HCT116 (cell line): ENCODE measurements at regions not wholly inside any gene's neighbourhood (a gene's known extent, or its start where the extent isn't known, plus 50 kb on each side); places are given as distances from the start of the nearest gene placed in this dataset.

ENCODE experiments used
- ATAC-seq: fragments of 200-7000 bp; cut with Tn5 transposase; 2 replicates; pipeline ENCODE4 v1.9.1; 2020; ENCODE audit warnings: mild to moderate bottlenecking, moderate library complexity
- BruUV-seq: library from RNA; stranded (reverse); fragments of 400-500 nt; replicated peaks from 2 replicates; lab custom pipeline; 2021; lab: Mats Ljungman, UMichigan
- CTCF ChIA-PET: fragments of 300-600 bp; sonication (Branson Sonifier 250); formaldehyde crosslinking; loops from one replicate; lab custom pipeline; 2021; ENCODE audit warnings: antibody characterized with exemption; lab: Charles Lee
- POLR2A ChIA-PET: fragments of 300-600, 350-600 bp; sonication (Branson Sonifier 250); formaldehyde crosslinking; loops from one replicate; lab custom pipeline; 2021; ENCODE audit warnings: antibody characterized with exemption; lab: Charles Lee
- RAD21 ChIA-PET, 2 experiments: fragments of 300-600 bp; sonication (Branson Sonifier 250); formaldehyde crosslinking; loops; one replicate each; lab custom pipeline; 2023; ENCODE audit warnings: low total read pairs in 2 of 2; ENCODE audit not compliant: uncharacterized antibody in 2 of 2, unreplicated experiment in 2 of 2, low non-redundant PET in 1 of 2; lab: Charles Lee
- DNase-seq: peaks from one replicate; pipeline ENCODE4 v3.0.0-alpha.2; 2010; ENCODE audit warnings: low read depth, low spot score
- H2AFZ ChIP-seq: fragments of 200-600 bp; shearing (Covaris generic), sonication (generic); 2 replicates; pipeline ENCODE4 v1.6.1; 2017; ENCODE audit warnings: low read depth, mixed run types, mixed read lengths, antibody characterized with exemption, low read length; ENCODE audit not compliant: poor library complexity, severe bottlenecking
- H3K27ac ChIP-seq: 2 replicates; pipeline ENCODE4 v1.5.1; 2012; ENCODE audit warnings: low read depth, low read length
- H3K27me3 ChIP-seq: fragments of 200-600 bp; sonication (generic); 2 replicates; pipeline ENCODE4 v1.6.1; 2016; ENCODE audit warnings: mixed run types, low read length, mixed read lengths; ENCODE audit not compliant: insufficient read depth
- H3K36me3 ChIP-seq, 2 experiments: fragments of 200-500 bp in 1 of 2; fragments of 200-600 bp in 1 of 2; sonication (Bioruptor generic) in 1 of 2; sonication (generic) in 1 of 2; 2 replicates each; pipeline versions ENCODE4 v1.5.1 to v1.6.1; 2014 to 2016; ENCODE audit warnings: low read length in 2 of 2, inconsistent platforms in 1 of 2, mixed read lengths in 1 of 2, mixed run types in 1 of 2; ENCODE audit not compliant: insufficient read depth in 2 of 2, control insufficient read depth in 1 of 2
- H3K4me1 ChIP-seq, 2 experiments: fragments of 200-600 bp in 1 of 2; sonication (generic) in 1 of 2; 2 replicates each; pipeline versions ENCODE4 v1.5.1 to v1.6.1; 2012 to 2017; ENCODE audit warnings: low read length in 2 of 2, inconsistent platforms in 1 of 2, mild to moderate bottlenecking in 1 of 2, mixed read lengths in 1 of 2, mixed run types in 1 of 2, moderate library complexity in 1 of 2; ENCODE audit not compliant: insufficient read depth in 2 of 2, control insufficient read depth in 1 of 2
- H3K4me2 ChIP-seq: fragments of 200-600 bp; sonication (generic); 2 replicates; pipeline ENCODE4 v1.6.1; 2017; ENCODE audit warnings: mixed run types, low read length, mixed read lengths
- H3K4me3 ChIP-seq, 2 experiments: fragments of 200-600 bp in 1 of 2; sonication (generic) in 1 of 2; replicated peaks in 1 of 2; 2 replicates each; pipeline ENCODE4 v1.5.1; 2011 to 2016; ENCODE audit warnings: low read length in 2 of 2, control low read depth in 1 of 2, low read depth in 1 of 2, mild to moderate bottlenecking in 1 of 2, mixed read lengths in 1 of 2, mixed run types in 1 of 2
- H3K79me2 ChIP-seq: fragments of 200-600 bp; sonication (generic); 2 replicates; pipeline ENCODE4 v1.6.1; 2017; ENCODE audit warnings: mild to moderate bottlenecking, mixed run types, low read length, moderate library complexity, mixed read lengths; ENCODE audit not compliant: insufficient read depth
- H3K9ac ChIP-seq: fragments of 200-600 bp; sonication (generic); 2 replicates; pipeline ENCODE4 v1.6.1; 2016; ENCODE audit warnings: low read length, mixed read lengths
- H3K9me2 ChIP-seq: fragments of 200-600 bp; sonication (generic), shearing (Covaris generic); 2 replicates; pipeline ENCODE4 v1.6.1; 2017; ENCODE audit warnings: mixed run types, mild to moderate bottlenecking, moderate library complexity; ENCODE audit not compliant: insufficient read depth
- H3K9me3 ChIP-seq, 2 experiments: fragments of 200-500 bp in 1 of 2; fragments of 200-600 bp in 1 of 2; sonication (Bioruptor generic) in 1 of 2; sonication (generic) in 1 of 2; 2 replicates each; pipeline ENCODE4 v1.6.1; 2014 to 2017; ENCODE audit warnings: low read length in 2 of 2, mixed read lengths in 2 of 2, inconsistent platforms in 1 of 2, low read depth in 1 of 2, mild to moderate bottlenecking in 1 of 2, mixed run types in 1 of 2, moderate library complexity in 1 of 2; ENCODE audit not compliant: control insufficient read depth in 1 of 2, insufficient read depth in 1 of 2
- H4K20me1 ChIP-seq: fragments of 200-600 bp; sonication (generic), shearing (Covaris generic); 2 replicates; pipeline ENCODE4 v1.6.1; 2017; ENCODE audit warnings: mixed run types, mild to moderate bottlenecking, moderate library complexity; ENCODE audit not compliant: insufficient read depth
- CBX3 ChIP-seq: IDR thresholded peaks from 2 replicates; pipeline ENCODE4 v1.6.1; 2012; ENCODE audit warnings: low read depth
- CEBPB ChIP-seq: IDR thresholded peaks from 2 replicates; pipeline ENCODE4 v1.6.1; 2012; ENCODE audit warnings: low read depth
- ELF1 ChIP-seq: IDR thresholded peaks from 2 replicates; pipeline ENCODE4 v1.6.1; 2012; ENCODE audit warnings: low read depth, borderline replicate concordance
- EZH2 ChIP-seq: fragments of 200-600 bp; sonication (generic); IDR thresholded peaks from 2 replicates; pipeline ENCODE4 v1.6.1; 2017; ENCODE audit warnings: antibody characterized with exemption, mixed run types
- FOSL1 ChIP-seq: IDR thresholded peaks from 2 replicates; pipeline ENCODE4 v1.6.1; 2012; ENCODE audit warnings: low read depth
- POLR2A ChIP-seq: IDR thresholded peaks from 2 replicates; pipeline ENCODE4 v1.7.0; 2011; ENCODE audit warnings: borderline replicate concordance; ENCODE audit not compliant: insufficient read depth, insufficient read length; ENCODE audit errors: extremely low read depth
- RAD21 ChIP-seq: IDR thresholded peaks from 2 replicates; pipeline ENCODE4 v1.6.1; 2012; ENCODE audit warnings: low read depth, mild to moderate bottlenecking
- SIN3A ChIP-seq: IDR thresholded peaks from 2 replicates; pipeline ENCODE4 v1.6.1; 2012; ENCODE audit warnings: low read depth
- SP1 ChIP-seq: IDR thresholded peaks from 2 replicates; pipeline ENCODE4 v1.6.1; 2012; ENCODE audit warnings: low read depth
- SRF ChIP-seq: IDR thresholded peaks from 2 replicates; pipeline ENCODE4 v1.6.1; 2012; ENCODE audit warnings: low read depth
- TCF7L2 ChIP-seq: IDR thresholded peaks from 2 replicates; pipeline ENCODE4 v1.7.0; 2011; ENCODE audit warnings: borderline replicate concordance, inconsistent platforms; ENCODE audit not compliant: insufficient read depth, insufficient read length; ENCODE audit errors: extremely low read depth
- YY1 ChIP-seq: IDR thresholded peaks from 2 replicates; pipeline ENCODE4 v1.6.1; 2011; ENCODE audit warnings: low read length, low read depth, moderate library complexity, mild to moderate bottlenecking; ENCODE audit not compliant: insufficient replicate concordance; ENCODE audit errors: extremely low read depth
- intact Hi-C: fragments of 100-400 bp; cut with micrococcal nuclease; formaldehyde crosslinking; loops from 2 replicates; pipeline ENCODE4 v1.10.0; 2022
- TF ChIP-seq, protein P1 (sequence below): IDR thresholded peaks from 2 replicates; pipeline ENCODE4 v1.6.1; 2012; ENCODE audit warnings: low read depth
- TF ChIP-seq, protein P2 (sequence below), 3 experiments: fragments of 200-600 bp in 1 of 3; sonication (generic) in 1 of 3; IDR thresholded peaks in 2 of 3; conservative IDR thresholded peaks in 1 of 3; 2 replicates each; pipeline ENCODE4 v1.5.1; 2012 to 2017; ENCODE audit warnings: low read depth in 2 of 3, low read length in 2 of 3, antibody characterized with exemption in 1 of 3, borderline replicate concordance in 1 of 3, control low read depth in 1 of 3, mild to moderate bottlenecking in 1 of 3, mixed read lengths in 1 of 3, mixed run types in 1 of 3, moderate library complexity in 1 of 3; ENCODE audit not compliant: insufficient read depth in 1 of 3
- TF ChIP-seq, protein P3 (sequence below): IDR thresholded peaks from 2 replicates; pipeline ENCODE4 v1.6.1; 2012

DNA sequence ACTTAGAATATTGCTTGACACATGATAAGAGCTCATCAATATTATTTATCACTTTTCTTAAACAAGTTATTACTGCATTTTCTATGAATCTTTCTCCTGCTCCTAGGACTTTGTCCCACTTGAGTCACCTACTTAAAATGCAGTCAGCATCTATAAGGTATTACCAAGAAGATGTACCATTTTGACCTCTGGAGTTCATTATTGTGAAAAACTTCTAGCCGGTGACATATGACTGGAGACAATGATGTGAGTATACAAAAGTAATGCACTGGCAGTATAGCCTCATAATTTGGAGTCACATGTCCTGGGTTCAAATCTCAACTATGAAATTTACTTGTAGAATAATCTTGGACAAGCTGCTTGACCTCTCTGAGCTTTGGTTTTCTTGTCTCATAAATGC is 278.5 kb downstream of the PLPP3 start:
- no peak for DNase-seq
- Histone ChIP-seq H3K9me2 (no peaks in the 10 kb centered on the region), H3K4me1 (no peaks in the 10 kb centered on the region), H3K4me3 (no peak overlapping the region), H2AFZ (no peak overlapping the region), H3K27ac (no peak overlapping the region)
- RAD21 ChIA-PET: interaction anchor here in 1 of 2 experiments (0.7 kb wide), 1 partner anchor 284 kb away, joined by 3 read pairs; no protein-coding TSS in a partner anchor
- no peak for ATAC-seq
- TF ChIP-seq ELF1 (no peak), SRF (no peak), YY1 (no peak), CEBPB (no peak), TCF7L2 (no peak), FOSL1 (no peak), SIN3A (no peak), RAD21 (no peak), CBX3 (no peak), POLR2A (no peak), SP1 (no peak)
- TF ChIP-seq, all 23 proteins: peak for 0
- ChIA-PET CTCF (no interaction called here), POLR2A (no interaction called here)
- H3K36me3 ChIP-seq: no peaks in the 10 kb centered on the region
- BruUV-seq: no TSS peak
- H3K27me3 ChIP-seq: no peaks in the 10 kb centered on the region
- H3K9ac ChIP-seq: no peak overlapping the region
- H3K79me2 ChIP-seq: no peaks in the 10 kb centered on the region
- H3K9me3 ChIP-seq: no peaks in the 10 kb centered on the region
- no peak overlapping the region for H3K4me2 ChIP-seq
- intact Hi-C loops: no loop called here
- no peaks in the 10 kb centered on the region for H4K20me1 ChIP-seq

DNA sequence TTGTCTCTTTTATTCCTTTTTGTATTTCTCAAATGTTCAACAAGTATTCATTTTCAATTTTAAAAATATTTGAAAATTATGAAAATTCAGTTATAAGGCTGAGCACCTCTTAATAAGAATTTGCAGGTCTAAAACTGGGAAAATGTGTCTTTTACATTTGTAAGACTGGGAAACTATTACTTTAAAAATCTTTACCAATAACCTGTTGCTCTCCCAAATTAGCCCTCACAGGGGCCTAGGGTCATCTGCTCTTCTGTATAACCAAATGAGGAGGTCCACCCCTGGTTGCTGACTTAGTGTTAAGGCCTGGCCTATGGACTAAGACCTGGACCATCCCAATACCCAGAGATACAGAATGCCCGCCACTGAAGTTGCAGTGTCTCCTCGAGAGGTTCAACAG is 280.5 kb downstream of the PLPP3 start:
- Histone ChIP-seq H3K4me1 (no peaks in the 10 kb centered on the region), H3K27me3 (no peaks in the 10 kb centered on the region), H2AFZ (no peak overlapping the region), H3K36me3 (no peaks in the 10 kb centered on the region), H3K27ac (no peak overlapping the region), H3K79me2 (no peaks in the 10 kb centered on the region), H4K20me1 (no peaks in the 10 kb centered on the region), H3K4me3 (no peak overlapping the region), H3K9me3 (no peaks in the 10 kb centered on the region), H3K9ac (no peak overlapping the region), H3K4me2 (no peak overlapping the region), H3K9me2 (no peaks in the 10 kb centered on the region)
- ChIA-PET POLR2A (no interaction called here), RAD21 (no interaction called here), CTCF (no interaction called here)
- intact Hi-C loops: no loop called here
- BruUV-seq: no TSS peak
- no peak for ATAC-seq
- DNase-seq: no peak
- no peak for TF ChIP-seq FOSL1
- TF ChIP-seq, protein P1, sequence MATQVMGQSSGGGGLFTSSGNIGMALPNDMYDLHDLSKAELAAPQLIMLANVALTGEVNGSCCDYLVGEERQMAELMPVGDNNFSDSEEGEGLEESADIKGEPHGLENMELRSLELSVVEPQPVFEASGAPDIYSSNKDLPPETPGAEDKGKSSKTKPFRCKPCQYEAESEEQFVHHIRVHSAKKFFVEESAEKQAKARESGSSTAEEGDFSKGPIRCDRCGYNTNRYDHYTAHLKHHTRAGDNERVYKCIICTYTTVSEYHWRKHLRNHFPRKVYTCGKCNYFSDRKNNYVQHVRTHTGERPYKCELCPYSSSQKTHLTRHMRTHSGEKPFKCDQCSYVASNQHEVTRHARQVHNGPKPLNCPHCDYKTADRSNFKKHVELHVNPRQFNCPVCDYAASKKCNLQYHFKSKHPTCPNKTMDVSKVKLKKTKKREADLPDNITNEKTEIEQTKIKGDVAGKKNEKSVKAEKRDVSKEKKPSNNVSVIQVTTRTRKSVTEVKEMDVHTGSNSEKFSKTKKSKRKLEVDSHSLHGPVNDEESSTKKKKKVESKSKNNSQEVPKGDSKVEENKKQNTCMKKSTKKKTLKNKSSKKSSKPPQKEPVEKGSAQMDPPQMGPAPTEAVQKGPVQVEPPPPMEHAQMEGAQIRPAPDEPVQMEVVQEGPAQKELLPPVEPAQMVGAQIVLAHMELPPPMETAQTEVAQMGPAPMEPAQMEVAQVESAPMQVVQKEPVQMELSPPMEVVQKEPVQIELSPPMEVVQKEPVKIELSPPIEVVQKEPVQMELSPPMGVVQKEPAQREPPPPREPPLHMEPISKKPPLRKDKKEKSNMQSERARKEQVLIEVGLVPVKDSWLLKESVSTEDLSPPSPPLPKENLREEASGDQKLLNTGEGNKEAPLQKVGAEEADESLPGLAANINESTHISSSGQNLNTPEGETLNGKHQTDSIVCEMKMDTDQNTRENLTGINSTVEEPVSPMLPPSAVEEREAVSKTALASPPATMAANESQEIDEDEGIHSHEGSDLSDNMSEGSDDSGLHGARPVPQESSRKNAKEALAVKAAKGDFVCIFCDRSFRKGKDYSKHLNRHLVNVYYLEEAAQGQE: no peak
- TF ChIP-seq, protein P2, sequence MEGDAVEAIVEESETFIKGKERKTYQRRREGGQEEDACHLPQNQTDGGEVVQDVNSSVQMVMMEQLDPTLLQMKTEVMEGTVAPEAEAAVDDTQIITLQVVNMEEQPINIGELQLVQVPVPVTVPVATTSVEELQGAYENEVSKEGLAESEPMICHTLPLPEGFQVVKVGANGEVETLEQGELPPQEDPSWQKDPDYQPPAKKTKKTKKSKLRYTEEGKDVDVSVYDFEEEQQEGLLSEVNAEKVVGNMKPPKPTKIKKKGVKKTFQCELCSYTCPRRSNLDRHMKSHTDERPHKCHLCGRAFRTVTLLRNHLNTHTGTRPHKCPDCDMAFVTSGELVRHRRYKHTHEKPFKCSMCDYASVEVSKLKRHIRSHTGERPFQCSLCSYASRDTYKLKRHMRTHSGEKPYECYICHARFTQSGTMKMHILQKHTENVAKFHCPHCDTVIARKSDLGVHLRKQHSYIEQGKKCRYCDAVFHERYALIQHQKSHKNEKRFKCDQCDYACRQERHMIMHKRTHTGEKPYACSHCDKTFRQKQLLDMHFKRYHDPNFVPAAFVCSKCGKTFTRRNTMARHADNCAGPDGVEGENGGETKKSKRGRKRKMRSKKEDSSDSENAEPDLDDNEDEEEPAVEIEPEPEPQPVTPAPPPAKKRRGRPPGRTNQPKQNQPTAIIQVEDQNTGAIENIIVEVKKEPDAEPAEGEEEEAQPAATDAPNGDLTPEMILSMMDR (IDR thresholded peaks at IDR 0.05 in 2 of 3, conservative IDR thresholded peaks at IDR 0.05 in 1 of 3; ENCODE audit: borderline replicate concordance in 1 of 3, insufficient read depth in 1 of 3, low read depth in 2 of 3, low read length in 2 of 3): no peak
- TF ChIP-seq, protein P3, sequence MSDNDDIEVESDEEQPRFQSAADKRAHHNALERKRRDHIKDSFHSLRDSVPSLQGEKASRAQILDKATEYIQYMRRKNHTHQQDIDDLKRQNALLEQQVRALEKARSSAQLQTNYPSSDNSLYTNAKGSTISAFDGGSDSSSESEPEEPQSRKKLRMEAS: no peak
- TF ChIP-seq EZH2: no peak
